ENCODE measurements at regions not wholly inside any gene's neighbourhood (a gene's known extent, or its start where the extent isn't known, plus 50 kb on each side); places are given as distances from the start of the nearest gene placed in this dataset.

DNA sequence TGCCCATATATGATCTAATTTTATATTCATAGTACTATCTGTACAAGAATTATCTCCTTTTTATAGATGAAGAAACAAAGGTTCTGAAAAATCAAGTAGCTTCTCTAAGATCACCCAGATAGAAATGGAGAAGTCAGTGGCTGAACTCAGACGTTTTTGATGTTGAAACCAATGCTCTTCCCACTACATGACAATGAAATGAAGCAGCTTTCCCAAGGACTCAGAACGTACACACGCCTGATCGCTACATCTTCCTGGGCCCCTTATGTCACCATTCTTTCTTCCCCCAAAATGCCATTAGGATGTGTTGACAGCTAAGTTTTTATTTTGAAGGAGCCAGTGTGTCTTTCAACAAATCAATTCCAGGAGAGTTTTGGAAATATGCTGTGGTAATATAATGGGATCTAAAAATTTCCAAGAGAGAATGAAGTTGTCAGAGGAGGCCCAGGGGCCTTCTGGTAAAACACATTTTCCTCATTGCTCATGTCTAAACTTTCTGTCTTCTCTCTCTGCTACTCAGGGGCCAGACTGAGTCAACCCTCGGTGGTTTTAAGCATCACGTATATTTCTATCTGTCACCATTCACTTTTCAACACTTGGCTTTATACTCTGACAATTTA lies 98.1 kb upstream of the COL21A1 start:
- no peak for DNase-seq

DNA sequence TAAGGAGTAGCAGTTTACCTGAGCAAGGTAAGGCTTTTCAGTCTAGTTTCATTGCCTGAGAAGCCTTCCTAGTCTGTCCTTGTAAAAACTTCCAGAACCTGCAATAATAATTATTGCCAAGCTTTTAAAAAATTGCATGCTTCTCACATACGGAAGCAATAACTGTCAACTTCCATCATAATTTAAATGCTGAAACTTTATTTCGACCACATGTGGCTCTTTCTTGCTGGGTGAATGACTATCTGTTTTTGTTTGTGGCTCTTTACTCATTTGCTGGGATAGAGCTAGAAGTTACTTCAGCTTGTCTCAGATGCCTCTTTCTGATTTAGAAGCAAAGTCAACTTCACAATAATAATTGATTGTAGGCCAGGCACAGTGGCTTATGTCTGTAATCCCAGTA lies 95.9 kb upstream of the COL21A1 start:
- DNase-seq, result no peak

DNA sequence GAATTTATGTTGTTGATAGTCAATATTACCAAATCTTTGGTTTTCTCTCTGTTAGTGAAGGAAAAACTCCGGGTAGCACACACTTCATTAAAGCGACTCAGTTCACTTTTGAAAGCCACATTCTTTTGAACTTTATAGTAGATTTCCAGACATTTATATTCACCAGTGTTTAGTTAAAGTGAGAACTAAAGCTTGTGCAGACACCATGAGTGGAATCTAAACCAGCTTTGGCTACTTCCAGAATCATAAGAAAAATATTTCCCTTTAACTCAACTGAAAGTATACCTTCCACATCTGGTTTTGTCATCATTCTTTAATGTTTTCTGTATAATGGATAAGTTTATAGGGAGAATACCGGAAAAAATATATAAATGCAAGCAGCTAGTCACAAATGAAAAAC lies 92.1 kb upstream of the COL21A1 start:
- DNase-seq, result no peak

DNA sequence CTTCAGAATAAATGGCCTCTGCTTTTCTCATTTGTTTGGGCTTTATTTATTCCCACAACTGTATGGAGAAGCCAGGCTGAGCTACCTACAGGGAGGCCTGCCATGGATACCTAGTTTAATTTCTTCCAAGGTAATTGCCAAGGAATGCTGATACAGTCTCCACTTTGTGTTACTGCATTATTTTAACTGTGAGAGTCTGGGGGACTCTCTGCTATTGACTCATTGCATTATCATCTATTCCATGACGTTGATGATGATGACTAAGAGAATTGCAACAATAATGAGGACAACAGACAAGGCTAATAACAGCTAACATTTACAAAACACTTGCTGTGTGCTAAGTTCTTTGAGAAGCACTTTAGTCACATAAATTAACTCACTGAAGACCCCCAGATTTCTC lies 88.3 kb upstream of the COL21A1 start:
- no peak for DNase-seq

DNA sequence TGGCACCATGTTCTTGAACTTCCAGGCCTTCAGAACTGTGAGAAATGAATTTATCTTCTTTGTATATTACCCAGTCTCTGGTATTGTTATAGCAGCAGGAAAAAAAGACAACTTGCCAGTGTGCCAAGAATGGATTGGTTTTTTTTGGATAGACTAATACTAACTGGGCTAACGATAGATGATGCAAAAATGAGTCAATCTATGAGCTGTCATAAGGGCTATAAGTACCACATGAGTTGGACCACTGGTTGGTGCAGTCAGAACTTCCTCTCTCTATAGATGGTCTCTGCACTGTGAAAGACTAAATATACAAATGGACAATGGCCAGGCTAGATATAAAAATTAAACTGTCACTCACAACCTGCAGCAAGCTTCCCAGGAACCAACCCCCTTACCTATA lies 87.6 kb upstream of the COL21A1 start:
- DNase-seq, result no peak

DNA sequence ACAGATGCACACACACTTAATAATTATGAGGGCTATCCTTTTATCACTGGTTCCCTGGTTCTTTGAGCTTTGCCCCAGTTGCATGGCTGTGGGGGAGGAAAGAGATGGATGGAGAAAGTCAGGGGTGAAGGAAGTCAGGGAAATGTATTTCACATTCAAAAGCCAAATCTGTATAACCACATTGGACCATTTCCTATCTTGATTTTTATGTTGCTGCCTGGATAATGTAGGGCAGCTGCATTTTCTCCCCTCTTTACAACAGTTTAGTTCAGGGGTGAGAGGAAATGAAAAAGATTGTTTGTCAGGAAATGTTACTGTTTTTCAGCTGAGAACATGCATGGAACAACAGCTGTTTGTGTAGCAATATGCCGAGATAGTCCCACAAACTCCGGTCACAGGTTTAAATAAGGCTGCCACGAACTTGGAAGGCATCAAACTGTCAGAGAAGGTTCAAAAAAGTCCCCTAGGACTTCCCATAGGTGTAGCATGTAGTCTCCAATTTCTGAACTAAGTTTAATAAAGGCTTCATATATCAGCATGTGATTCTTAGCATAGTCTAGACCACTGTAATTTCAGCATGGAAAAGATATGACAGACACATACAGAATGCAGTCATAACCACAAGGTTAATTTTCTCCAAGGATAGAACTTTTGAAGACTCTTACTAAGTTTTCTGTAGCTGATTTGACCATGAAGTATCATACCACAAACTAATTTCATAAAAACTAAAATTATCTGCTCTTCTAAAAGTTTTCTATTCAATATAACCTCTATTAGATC lies 82.1 kb upstream of the COL21A1 start:
- no peak for DNase-seq

DNA sequence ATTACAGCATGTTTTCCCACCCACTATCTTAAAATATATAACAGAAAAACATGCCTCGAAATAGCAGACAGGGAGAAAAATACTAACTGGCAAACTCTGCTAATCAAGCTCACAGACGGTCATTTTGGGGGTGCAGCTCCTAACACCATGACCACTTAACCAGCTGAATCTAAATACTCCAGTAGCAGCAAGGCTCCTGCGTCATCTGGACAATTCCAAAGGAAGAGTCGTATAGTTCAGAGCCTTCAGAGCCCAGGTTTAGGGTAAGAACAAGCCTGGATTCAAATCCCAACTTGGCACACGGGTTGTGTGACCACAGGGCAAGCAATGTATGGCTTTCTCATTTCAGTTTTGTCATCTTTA lies 81.3 kb upstream of the COL21A1 start:
- no peak for DNase-seq

DNA sequence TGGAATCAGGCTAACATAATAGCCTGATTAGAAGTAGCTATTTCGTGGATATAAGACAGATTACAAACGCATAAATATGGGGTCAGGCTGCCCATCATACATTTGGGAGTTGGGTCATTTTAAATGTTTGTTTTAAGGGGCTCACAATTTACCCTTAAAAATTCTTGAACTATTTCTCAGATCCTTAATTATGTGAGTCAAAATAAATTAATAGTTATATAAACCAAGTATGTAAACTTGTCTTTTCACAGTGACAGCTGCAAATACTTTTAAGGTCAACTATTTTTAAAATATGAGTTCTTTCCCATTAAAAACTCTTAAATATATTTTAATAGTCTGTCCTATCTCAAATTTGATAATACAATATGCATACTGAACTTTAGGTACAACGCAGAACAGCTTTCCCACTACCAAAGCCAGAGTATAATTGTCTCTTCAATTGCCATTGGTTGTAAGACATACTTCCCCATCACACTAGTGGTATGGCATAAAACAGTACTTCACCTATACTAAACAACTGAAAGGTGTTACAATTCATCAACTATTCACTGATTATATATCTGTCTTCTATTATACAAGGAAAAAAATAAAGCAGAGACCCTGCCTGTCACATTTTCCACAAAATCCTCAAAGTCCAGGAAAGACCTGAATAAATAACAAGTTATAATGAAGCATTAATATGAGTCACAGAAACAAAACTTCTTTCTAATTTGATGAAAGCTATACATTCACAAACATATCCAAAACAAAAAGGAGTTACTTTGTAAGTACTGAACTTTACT lies 80.8 kb upstream of the COL21A1 start:
- no peak for DNase-seq

DNA sequence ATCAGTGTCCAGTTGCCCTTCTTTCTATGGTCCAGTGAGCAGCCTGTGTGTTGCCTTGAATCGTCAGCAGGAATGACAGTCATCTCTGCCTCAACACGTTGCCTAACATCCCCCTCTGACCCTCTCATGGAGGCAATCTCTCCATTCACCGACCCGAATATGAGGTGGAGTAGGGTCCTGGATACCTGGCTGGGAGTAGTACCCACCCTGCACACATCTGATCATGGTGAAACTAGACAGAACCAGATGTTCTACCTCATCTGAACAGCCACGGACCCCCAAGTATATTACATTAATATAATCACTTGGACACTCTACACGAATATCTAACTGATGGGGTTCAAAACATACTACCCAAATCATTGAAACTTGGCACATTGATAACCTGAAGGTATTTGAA lies 77.0 kb upstream of the COL21A1 start:
- DNase-seq, result no peak

DNA sequence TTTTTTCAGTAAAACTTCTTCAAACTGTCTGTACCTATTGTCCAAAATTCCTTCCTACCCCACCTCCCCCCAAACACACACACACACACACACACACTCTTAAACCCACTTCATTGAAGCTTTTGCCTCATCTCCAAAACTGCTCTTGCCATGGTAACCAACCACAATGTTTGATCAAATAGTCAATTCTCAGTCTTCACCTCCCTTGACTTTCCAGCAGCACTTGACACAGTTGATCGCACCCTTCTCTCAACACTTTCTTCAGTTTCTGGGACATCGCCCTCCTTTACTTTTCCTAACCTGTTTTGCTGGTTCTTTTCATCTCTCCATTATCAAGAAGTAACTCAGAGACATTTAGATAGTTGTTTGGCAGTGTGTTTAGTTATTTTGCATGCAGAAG lies 71.5 kb upstream of the COL21A1 start:
- DNase-seq, result no peak

DNA sequence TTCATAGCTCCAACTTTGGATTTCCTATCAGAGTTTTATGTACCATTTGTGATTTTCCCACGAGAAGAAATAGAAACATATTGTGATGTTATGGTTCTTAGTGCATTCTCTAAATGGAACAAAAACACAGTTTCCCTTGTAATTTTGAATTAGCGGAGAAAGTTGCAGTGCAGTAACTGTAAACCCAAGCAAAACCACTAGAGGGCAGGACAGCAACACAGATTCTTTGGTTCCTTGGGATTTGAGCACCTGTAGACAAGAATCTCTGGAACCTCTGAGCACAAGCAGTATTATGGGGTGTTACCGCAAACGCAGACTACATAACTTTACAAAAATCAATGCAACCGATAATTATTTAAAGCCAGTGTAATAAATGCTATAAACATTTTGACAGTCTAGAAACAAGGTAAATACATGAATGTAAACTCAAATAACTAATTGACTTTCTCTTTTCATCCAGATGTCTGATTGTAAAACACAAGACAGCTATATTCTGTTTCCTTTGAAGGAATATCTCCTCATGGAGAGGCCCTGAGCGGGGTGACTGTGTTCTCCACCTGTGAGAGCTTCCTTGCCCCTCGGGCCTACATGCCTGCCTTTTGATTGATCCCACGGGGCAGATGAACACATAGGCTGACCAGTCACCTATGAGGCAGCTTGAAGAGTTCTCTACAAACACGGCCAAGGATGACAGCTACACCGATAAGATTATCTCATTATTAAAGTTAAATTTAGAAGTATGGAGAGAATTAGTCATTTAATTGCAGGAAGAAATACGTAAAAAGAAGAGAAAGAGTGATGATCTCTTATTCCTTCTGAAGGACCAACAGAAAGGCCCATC lies 67.5 kb upstream of the COL21A1 start:
- peak; percentile 48 for DNase-seq

DNA sequence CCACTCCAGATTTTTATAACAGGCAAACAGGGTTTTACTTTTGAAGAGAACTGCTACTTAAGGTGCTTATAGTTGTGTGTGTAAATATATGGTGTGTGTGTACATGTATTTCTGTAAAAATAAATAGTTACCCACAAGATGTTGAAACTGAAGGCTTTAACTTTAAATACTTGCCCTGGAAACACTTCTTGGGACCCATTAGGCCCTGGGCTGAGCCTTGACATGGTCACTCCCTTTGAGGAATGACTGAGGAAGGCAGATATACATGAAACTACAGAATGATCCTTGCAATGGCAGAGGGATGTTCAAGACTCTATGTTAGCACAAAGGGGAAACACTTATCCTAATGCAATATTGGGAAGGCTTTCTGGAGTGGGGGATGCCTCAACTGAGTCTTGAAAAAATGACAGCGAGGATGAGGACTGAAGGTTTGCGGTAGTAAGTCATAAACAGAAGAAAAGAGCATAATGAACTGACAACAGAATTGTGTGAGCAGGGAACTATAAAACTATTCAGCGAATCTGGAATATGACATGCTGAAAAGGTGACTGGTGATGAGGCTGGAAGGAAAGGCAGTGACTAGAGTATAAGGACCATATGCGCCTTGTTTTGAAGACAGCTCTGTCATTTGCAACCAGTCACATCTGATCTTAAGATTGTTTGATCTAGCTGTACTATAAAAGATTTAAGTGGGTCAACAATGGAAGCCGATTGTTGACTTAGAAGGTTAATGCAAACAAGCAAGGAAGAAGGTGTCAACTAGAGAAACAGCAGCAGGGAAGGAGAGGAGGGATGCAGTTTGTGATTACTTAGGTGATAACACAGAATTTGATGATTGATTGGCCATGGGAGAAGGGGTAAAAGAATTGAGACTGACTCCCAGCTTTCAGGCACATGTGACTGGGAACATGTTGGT lies 64.4 kb upstream of the COL21A1 start:
- DNase-seq, result no peak

DNA sequence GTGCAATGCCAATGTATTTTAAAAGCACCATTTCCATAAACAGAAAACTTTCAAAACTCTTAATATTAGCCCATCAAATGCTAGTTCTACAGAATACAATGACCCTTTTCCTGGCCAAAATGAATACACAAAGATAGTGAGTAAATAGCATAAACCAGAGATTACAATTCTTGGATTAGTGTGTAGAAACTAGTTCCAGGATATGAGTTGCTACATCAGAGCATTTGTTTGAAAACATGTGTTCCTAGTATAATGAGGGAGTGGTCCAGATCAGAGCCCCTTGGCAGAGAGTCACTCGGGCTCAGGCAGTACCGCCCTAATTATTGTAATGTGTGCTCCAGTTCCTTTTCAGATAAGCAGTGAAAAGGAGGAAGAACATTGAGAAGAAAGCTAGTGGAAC lies 63.7 kb upstream of the COL21A1 start:
- DNase-seq, result no peak

DNA sequence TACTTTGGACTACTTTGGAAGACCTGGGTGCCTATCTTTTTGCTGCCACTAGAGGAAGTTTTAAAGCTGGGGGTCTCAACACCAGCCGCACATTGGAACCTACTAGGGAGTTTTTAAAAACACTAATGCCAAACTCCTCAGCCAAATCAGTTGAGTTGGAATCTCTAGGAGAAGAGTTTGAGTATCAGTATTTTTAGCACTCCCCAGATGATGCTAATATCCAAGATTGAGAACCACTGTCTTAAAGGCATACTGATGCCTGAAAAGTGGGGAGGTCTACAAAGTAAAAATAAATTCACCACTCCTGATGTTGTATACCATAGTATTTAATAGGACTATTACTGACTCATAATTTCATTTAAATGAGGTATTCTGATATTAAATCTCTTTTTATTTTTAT lies 62.9 kb upstream of the COL21A1 start:
- DNase-seq, result no peak

DNA sequence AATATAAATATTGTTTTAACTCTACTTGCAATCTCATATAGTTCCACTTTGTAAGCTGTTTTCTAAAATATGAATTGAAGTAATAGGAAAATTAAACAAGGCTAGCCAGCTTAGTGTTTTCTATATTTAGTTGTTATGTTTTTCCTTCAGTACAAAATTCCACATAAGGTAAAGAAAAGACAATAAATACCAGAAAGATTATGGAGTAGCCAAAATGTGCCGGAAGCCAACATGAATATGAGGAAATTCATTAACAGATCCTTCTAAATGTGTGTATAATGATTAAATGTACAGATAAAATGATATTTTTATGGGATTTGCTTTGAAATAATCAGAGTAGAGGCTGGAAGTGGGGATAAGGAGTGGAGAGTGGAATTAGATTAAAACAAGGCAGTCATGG lies 52.5 kb upstream of the COL21A1 start:
- no peak for DNase-seq

DNA sequence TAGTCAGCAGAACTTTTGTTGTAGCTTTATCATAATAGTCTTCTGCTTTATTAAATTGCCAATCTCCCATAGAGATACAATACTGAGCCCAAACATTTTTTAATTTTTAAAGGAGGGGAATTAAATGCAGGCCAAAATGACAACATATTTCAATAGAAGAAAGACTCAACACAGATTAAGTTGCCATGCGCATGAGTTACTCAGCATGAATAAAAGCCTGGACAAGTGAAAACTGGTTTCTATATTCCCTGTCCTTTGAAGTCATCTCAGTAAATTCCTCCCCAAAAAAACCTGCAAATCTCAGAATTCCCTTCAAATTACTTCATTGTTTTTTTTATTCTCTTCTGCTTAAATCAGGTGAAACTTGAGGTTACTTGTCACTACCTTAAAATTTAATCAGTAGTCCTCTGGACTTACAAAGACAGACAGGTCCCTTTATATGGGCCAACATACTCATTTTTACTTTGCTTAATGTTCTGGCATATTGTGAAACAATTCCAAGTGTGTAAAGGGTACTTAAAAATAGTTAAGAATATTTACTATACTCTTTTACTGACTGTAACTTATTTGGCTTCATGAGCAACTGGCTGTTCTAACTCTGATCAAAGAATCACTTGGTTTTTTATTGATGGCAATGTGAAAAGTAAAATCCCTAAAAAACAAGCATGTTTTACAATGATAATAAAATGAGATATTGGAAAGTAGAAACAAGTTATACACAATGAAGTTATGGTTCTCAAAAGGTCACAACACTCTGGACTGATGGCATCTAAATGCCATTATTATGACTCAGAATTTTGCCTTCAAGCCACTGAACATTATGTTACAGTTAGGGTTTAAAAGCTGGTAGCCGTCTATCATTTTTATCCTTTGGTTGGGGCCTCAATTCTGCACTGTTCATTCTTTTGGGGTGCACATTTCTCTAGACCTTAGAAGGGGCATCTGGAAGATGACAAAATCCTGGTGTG lies 49.9 kb upstream of the COL21A1 start:
- no peak for DNase-seq

Data from RPMI8226 (cell line).